ENCODE measurements at regions not wholly inside any gene's neighbourhood (a gene's known extent, or its start where the extent isn't known, plus 50 kb on each side); places are given as distances from the start of the nearest gene placed in this dataset.

DNA sequence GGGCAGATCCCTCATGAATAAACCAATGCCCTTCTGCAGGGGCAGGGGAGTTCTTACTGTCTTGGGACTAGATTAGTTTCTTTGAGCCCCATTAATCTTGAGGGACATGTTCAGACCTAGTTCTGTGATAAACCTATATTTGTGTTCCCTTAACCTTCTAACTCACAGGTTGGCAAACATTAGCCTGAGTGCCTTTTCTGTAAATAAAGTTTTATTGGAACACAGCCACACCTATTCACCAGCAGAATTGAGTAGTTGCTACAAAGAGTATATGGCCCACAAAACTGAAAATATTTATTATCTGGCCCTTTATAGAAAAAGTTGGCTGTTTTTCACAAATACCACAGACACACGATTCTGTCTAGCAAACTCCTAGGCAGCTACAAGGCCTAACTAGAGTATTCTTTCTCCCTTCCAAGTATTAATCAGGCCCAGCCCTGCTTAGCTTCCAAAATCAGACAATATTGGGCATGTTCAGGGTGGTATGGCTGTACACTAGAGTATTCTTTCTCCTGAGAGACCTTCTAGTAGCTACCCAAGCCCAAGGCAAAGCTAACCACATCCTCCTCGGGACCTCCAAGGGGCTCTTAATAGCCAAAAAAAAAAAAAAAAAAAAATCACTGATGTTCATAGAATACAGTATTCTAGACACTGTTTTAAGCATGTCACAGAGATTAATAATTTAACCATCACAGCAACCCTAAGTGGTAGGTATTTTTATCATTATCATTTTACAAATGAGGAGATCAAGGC lies 199.3 kb upstream of the PWP1 start:
- Histone ChIP-seq H3K36me3 (ENCODE audit: insufficient read depth, low read length) (no peaks in the 10 kb centered on the region), H3K4me1 (ENCODE audit: insufficient read depth, low read length) (peaks cover 20% of the 10 kb centered on the region), H3K9me3 (ENCODE audit: control insufficient read depth in 1 of 2, low read length in 2 of 2) (no peaks in the 10 kb centered on the region), H3K27ac (ENCODE audit: low read depth, low read length) (no peak overlapping the region), H3K4me3 (ENCODE audit: low read length in 2 of 2) (no peak overlapping the region), H3K27me3 (ENCODE audit: insufficient read depth, low read length) (no peaks in the 10 kb centered on the region)
- intact Hi-C loops (cut with micrococcal nuclease) = no loop called here
- Mint-ChIP-seq H3K27ac (peak overlapping the region in 1 of 7 donors; percentile 0), H3K4me3 (peak overlapping the region in 1 of 8 donors; percentile 14), H3K9me3 (no peaks in the 10 kb centered on the region), H3K4me1 (peaks cover 13 to 64% (median 38%) of the 10 kb centered on the region in 4 donors), H3K36me3 (no peaks in the 10 kb centered on the region), H3K27me3 (no peaks in the 10 kb centered on the region)
- DNase-seq = no peak
- POLR2A ChIA-PET (ENCODE audit: partially characterized antibody) = no interaction called here
- CTCF ChIA-PET (ENCODE audit: partially characterized antibody) = no interaction called here

DNA sequence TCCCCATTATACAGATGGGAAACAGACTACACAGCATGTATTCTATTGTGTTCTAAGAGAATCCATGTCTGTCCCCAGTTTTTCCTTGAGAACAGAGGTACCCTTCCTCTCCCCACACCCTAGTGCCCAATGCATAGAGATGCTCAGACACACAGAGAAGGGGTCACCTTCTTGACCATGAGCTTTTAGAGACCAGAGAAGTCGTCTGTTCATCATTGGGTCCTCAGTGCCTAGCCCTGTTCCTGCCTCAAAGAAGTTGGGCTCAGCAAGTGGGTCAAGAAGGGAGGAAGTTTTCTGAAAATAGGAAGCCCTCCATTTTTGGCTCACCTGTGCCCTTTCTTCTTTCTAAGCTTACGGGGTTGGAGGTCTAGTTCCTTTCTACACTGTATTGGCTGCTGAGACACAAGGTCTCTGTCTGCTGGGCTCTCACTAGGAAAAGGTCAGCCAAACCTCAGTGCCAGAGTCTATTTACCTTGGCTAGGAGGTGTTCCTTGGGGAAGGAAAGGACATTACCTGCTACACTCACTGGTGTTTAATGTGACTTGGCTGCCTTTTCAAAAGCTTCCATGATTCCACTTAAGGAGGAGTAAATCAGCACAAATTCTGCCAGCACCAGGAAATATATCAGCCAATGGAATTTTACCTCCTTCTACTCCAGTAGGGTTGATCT lies 198.5 kb upstream of the PWP1 start:
- ChIA-PET POLR2A (ENCODE audit: partially characterized antibody) (no interaction called here), CTCF (ENCODE audit: partially characterized antibody) (no interaction called here)
- H3K4me3 ChIP-seq (ENCODE audit: low read length in 2 of 2) = no peak overlapping the region
- no peak for DNase-seq
- Mint-ChIP-seq H3K27ac (no peak overlapping the region), H3K27me3 (no peaks in the 10 kb centered on the region), H3K9me3 (no peaks in the 10 kb centered on the region), H3K36me3 (no peaks in the 10 kb centered on the region), H3K4me3 (no peak overlapping the region), H3K4me1 (peaks cover 13 to 64% (median 40%) of the 10 kb centered on the region in 4 donors)
- no peak overlapping the region for H3K27ac ChIP-seq (ENCODE audit: low read depth, low read length)
- H3K4me1 ChIP-seq (ENCODE audit: insufficient read depth, low read length) = peaks cover 21% of the 10 kb centered on the region
- intact Hi-C loops (cut with micrococcal nuclease) = no loop called here
- H3K27me3 ChIP-seq (ENCODE audit: insufficient read depth, low read length) = no peaks in the 10 kb centered on the region
- no peaks in the 10 kb centered on the region for H3K9me3 ChIP-seq (ENCODE audit: control insufficient read depth in 1 of 2, low read length in 2 of 2)
- no peaks in the 10 kb centered on the region for H3K36me3 ChIP-seq (ENCODE audit: insufficient read depth, low read length)

DNA sequence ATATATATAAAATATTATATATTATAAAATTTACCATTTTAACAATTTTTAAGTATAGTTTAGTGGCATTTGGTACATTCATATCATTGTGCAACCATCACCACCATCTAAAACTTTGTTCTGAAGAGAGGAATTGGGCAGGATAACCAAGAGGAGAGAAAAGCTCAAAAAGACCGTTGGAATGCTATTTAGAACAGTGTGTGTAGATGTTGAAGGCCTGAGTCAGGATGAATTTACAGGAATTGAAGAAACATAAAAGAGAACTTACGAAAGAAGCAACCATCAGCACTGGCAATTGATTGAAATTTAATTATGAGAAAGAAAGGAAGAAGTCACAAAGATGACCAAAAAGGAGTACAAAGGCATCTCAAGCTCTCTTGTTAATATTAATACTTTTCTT lies 196.9 kb upstream of the PWP1 start:
- H3K27me3 Mint-ChIP-seq = no peaks in the 10 kb centered on the region
- Histone ChIP-seq H3K27me3 (ENCODE audit: insufficient read depth, low read length) (no peaks in the 10 kb centered on the region), H3K36me3 (ENCODE audit: insufficient read depth, low read length) (no peaks in the 10 kb centered on the region), H3K9me3 (ENCODE audit: control insufficient read depth in 1 of 2, low read length in 2 of 2) (no peaks in the 10 kb centered on the region), H3K4me3 (ENCODE audit: low read length in 2 of 2) (no peak overlapping the region), H3K4me1 (ENCODE audit: insufficient read depth, low read length) (peaks cover 33% of the 10 kb centered on the region), H3K27ac (ENCODE audit: low read depth, low read length) (no peak overlapping the region)
- intact Hi-C loops (cut with micrococcal nuclease) = no loop called here
- H3K9me3 Mint-ChIP-seq = no peaks in the 10 kb centered on the region
- H3K4me3 Mint-ChIP-seq = no peak overlapping the region
- H3K27ac Mint-ChIP-seq = no peak overlapping the region
- ChIA-PET POLR2A (ENCODE audit: partially characterized antibody) (no interaction called here), CTCF (ENCODE audit: partially characterized antibody) (no interaction called here)
- H3K4me1 Mint-ChIP-seq = peaks cover 19 to 71% (median 49%) of the 10 kb centered on the region in 4 donors
- peaks cover 0 to 1% of the 10 kb centered on the region in 2 donors for H3K36me3 Mint-ChIP-seq
- DNase-seq = no peak

DNA sequence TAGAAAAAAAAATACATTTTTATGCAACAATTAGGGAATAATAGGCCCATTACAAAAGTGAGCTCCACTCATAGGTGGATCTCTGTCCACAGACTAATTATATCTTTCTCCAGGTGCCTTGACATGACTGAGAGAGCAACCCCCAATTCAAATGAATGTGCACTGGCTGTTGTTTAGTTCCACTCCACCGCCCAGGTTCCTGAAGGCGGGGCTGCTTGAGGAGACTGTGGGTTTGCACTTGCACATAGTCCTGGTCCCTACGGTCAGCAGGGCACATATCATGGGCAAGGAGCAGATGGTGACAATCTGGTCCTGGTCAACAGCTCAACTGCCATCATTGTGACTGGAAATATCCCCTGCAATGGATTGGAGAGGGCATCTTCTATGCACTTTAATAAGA lies 195.6 kb upstream of the PWP1 start:
- H3K27me3 Mint-ChIP-seq = no peaks in the 10 kb centered on the region
- no peaks in the 10 kb centered on the region for H3K9me3 Mint-ChIP-seq
- POLR2A ChIA-PET (ENCODE audit: partially characterized antibody) = no interaction called here
- Histone ChIP-seq H3K4me1 (ENCODE audit: insufficient read depth, low read length) (peaks cover 33% of the 10 kb centered on the region), H3K36me3 (ENCODE audit: insufficient read depth, low read length) (no peaks in the 10 kb centered on the region), H3K27me3 (ENCODE audit: insufficient read depth, low read length) (no peaks in the 10 kb centered on the region), H3K27ac (ENCODE audit: low read depth, low read length) (no peak overlapping the region), H3K9me3 (ENCODE audit: control insufficient read depth in 1 of 2, low read length in 2 of 2) (no peaks in the 10 kb centered on the region), H3K4me3 (ENCODE audit: low read length in 2 of 2) (no peak overlapping the region)
- H3K36me3 Mint-ChIP-seq = peaks cover 0 to 1% of the 10 kb centered on the region in 2 donors
- no peak for DNase-seq
- peak overlapping the region in 1 of 7 donors; percentile 74 for H3K27ac Mint-ChIP-seq
- H3K4me3 Mint-ChIP-seq = no peak overlapping the region
- CTCF ChIA-PET (ENCODE audit: partially characterized antibody) = no interaction called here
- peaks cover 16 to 59% (median 42%) of the 10 kb centered on the region in 4 donors for H3K4me1 Mint-ChIP-seq
- intact Hi-C loops (cut with micrococcal nuclease) = no loop called here

DNA sequence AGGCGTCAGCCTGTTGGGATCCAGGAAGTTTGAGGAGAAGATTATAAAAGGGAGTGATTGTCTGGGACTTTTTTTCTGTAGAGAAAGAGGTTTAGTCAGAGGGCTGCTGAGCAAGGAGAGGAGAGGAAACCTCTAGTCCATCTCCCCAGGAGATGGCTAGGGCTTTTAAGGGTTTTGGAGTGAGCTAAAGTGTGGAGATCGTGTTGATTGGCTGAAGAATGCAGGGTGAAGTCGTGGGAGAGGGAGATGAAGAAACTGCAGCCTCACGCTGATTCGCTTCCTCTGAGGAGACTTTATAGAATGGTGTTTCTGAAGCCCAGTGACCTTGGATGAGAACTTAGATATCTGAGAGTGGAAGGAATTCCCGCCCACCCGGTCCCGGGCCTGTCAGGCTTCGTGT lies 193.7 kb upstream of the PWP1 start:
- peaks cover 25% of the 10 kb centered on the region for H3K4me1 ChIP-seq (ENCODE audit: insufficient read depth, low read length)
- no peaks in the 10 kb centered on the region for H3K36me3 ChIP-seq (ENCODE audit: insufficient read depth, low read length)
- Mint-ChIP-seq H3K4me1 (peaks cover 11 to 41% (median 31%) of the 10 kb centered on the region in 4 donors), H3K27me3 (no peaks in the 10 kb centered on the region), H3K27ac (peak overlapping the region in 3 of 7 donors; percentile 42 to 85 (median 82)), H3K9me3 (peaks cover 0 to 2% (median 0%) of the 10 kb centered on the region in 8 donors), H3K36me3 (peaks cover 1% of the 10 kb centered on the region in 2 donors), H3K4me3 (peak overlapping the region in 3 of 8 donors; percentile 8 to 51 (median 36))
- CTCF ChIA-PET (ENCODE audit: partially characterized antibody) = no interaction called here
- H3K4me3 ChIP-seq (ENCODE audit: low read length in 2 of 2) = no peak overlapping the region
- DNase-seq = no peak
- POLR2A ChIA-PET (ENCODE audit: partially characterized antibody) = no interaction called here
- H3K27me3 ChIP-seq (ENCODE audit: insufficient read depth, low read length) = no peaks in the 10 kb centered on the region
- H3K27ac ChIP-seq (ENCODE audit: low read depth, low read length) = no peak overlapping the region
- intact Hi-C loops (cut with micrococcal nuclease) = no loop called here
- H3K9me3 ChIP-seq (ENCODE audit: control insufficient read depth in 1 of 2, low read length in 2 of 2) = no peaks in the 10 kb centered on the region

DNA sequence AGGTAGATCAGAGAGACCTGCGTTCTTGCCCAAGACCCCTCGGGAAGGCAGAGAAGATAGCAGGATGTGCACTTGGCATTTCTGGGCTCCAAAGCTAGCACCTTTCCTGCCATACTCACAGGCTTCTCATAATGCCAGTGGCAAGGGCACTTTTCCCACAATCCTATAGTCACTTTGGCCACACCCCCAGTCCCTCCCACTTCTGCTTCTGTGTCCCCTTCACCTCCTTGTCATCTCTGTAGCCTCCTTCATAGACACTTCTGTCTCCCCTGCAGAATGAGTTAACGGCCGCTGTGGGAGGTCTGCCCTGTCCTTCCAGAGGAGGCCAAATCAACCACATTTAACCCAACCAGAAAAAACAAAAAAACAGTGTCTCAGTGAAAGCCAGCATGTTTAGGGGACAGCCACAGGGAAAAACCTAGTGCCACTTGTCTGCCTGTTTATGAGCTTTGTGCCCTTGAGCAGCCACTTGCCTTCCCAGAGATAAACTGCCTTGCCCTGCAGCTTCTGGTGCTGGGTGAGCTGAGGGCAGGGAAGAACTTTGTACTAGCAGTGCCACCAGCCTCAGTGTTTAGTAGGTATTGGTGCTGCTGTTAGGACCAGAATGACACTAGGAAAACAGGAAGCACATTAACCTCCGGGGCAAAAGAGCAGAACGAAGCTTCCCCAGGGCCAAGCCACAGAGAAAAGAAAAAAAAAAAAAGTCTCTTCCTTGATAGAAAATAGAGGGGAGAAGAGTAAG lies 193.0 kb upstream of the PWP1 start:
- no peaks in the 10 kb centered on the region for H3K9me3 ChIP-seq (ENCODE audit: control insufficient read depth in 1 of 2, low read length in 2 of 2)
- no peaks in the 10 kb centered on the region for H3K27me3 ChIP-seq (ENCODE audit: insufficient read depth, low read length)
- peaks cover 10 to 40% (median 29%) of the 10 kb centered on the region in 4 donors for H3K4me1 Mint-ChIP-seq
- H3K27me3 Mint-ChIP-seq = no peaks in the 10 kb centered on the region
- H3K36me3 ChIP-seq (ENCODE audit: insufficient read depth, low read length) = no peaks in the 10 kb centered on the region
- no peak overlapping the region for H3K4me3 ChIP-seq (ENCODE audit: low read length in 2 of 2)
- peaks cover 18% of the 10 kb centered on the region for H3K4me1 ChIP-seq (ENCODE audit: insufficient read depth, low read length)
- peaks cover 1 to 8% of the 10 kb centered on the region in 2 donors for H3K36me3 Mint-ChIP-seq
- CTCF ChIA-PET (ENCODE audit: partially characterized antibody) = no interaction called here
- H3K9me3 Mint-ChIP-seq = peaks cover 0 to 5% (median 0%) of the 10 kb centered on the region in 8 donors
- H3K27ac Mint-ChIP-seq = peak overlapping the region in 6 of 7 donors; percentile 54 to 86 (median 82)
- intact Hi-C loops (cut with micrococcal nuclease) = no loop called here
- no peak overlapping the region for H3K27ac ChIP-seq (ENCODE audit: low read depth, low read length)
- POLR2A ChIA-PET (ENCODE audit: partially characterized antibody) = no interaction called here
- peak overlapping the region in 5 of 8 donors; percentile 14 to 72 (median 20) for H3K4me3 Mint-ChIP-seq
- DNase-seq = no peak

DNA sequence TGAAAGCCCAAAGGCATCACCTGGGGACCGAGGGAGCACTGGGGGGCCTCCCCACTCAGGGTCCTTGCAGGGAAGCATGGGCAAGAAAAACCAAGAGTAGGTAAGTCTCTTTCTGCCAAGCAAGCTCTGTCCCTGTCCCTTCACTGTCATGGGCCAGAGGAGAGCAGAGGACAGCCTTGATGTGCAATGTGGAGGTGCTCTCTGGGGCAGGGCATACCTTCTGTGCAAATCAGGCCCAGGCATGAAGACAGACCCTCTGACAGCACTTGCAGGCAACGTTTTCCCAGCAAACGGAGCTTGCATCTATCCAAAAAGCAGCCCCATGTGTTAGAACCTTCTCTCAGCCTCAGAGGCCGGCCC lies 192.5 kb upstream of the PWP1 start:
- Mint-ChIP-seq H3K9me3 (peaks cover 0 to 5% (median 1%) of the 10 kb centered on the region in 8 donors), H3K27ac (peak overlapping the region in 5 of 7 donors; percentile 54 to 85 (median 82)), H3K4me1 (peaks cover 8 to 35% (median 23%) of the 10 kb centered on the region in 4 donors), H3K27me3 (no peaks in the 10 kb centered on the region), H3K36me3 (peaks cover 1 to 8% of the 10 kb centered on the region in 2 donors), H3K4me3 (peak overlapping the region in 3 of 8 donors; percentile 14 to 38 (median 18))
- Histone ChIP-seq H3K36me3 (ENCODE audit: insufficient read depth, low read length) (no peaks in the 10 kb centered on the region), H3K4me1 (ENCODE audit: insufficient read depth, low read length) (peaks cover 13% of the 10 kb centered on the region), H3K4me3 (ENCODE audit: low read length in 2 of 2) (no peak overlapping the region), H3K27me3 (ENCODE audit: insufficient read depth, low read length) (no peaks in the 10 kb centered on the region), H3K9me3 (ENCODE audit: control insufficient read depth in 1 of 2, low read length in 2 of 2) (no peaks in the 10 kb centered on the region), H3K27ac (ENCODE audit: low read depth, low read length) (no peak overlapping the region)
- no peak for DNase-seq
- ChIA-PET CTCF (ENCODE audit: partially characterized antibody) (no interaction called here), POLR2A (ENCODE audit: partially characterized antibody) (no interaction called here)
- intact Hi-C loops (cut with micrococcal nuclease) = no loop called here
